GM21381 (cell line): ENCODE measurements at regions not wholly inside any gene's neighbourhood (a gene's known extent, or its start where the extent isn't known, plus 50 kb on each side); places are given as distances from the start of the nearest gene placed in this dataset.

Experiments
- ATAC-seq: cut with Tn5 transposase; IDR thresholded peaks from one replicate; pipeline ENCODE4 v1.9.1; 2021; ENCODE audit warnings: mild to moderate bottlenecking, moderate library complexity; ENCODE audit not compliant: unreplicated experiment

GRCh38 chr10:28077889-28078288 is 79.0 kb upstream of the ODAD2 start:
- no peak for ATAC-seq

DNA sequence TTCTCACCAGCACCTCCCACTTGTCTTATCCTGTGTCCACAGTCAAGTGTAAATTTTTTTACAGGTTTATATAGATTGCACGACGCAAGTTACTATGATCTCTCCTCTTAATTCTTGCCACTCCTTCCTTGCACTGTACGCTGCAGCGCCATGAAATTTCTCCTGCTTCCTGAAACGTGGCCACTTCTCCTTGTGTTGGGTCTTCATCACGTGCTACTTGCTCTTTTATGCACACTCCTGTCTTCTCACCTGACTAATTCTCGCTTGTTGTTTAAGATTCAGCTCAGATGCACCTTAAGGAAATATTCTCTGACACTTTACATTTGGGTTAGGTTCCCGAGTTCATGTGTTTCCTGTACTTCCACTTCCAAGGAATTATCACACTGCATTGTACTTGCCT is 76.5 kb upstream of the ODAD2 start:
- no peak for ATAC-seq

GRCh38 chr10:28072573-28072972 is 73.7 kb upstream of the ODAD2 start:
- no peak for ATAC-seq

DNA sequence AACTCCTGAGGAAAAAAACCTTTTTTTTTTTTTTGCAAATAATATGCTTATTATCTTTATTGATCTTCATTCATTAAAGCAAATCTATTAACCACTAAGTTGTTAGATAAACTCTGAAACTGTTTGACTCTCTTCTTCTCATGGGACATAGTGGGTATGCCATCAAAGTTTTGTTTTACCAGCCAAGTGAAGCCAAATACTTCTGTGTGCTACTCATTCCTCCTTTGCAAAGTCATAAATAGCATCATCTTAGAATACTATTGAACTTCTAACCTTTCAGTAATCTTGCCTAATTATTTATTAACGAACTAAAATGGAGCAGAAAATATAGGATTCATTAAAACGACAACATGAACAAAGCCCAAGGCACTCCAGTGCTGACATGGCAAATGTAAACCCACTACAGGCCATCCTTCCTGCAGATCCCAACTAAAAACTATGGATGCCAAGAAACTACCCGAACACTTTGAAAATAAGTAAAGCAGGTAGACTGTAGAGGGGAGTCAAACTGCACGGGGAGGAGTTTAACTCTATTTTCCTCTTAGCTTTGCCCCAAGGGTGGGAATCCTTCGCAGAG is 61.2 kb upstream of the ODAD2 start:
- no peak for ATAC-seq

GRCh38 chr10:28058746-28059145 is 59.9 kb upstream of the ODAD2 start:
- no peak for ATAC-seq

- no peak for ATAC-seq
These were observed 55.5 kb upstream of the ODAD2 start for GRCh38 chr10:28054228-28054860.

DNA sequence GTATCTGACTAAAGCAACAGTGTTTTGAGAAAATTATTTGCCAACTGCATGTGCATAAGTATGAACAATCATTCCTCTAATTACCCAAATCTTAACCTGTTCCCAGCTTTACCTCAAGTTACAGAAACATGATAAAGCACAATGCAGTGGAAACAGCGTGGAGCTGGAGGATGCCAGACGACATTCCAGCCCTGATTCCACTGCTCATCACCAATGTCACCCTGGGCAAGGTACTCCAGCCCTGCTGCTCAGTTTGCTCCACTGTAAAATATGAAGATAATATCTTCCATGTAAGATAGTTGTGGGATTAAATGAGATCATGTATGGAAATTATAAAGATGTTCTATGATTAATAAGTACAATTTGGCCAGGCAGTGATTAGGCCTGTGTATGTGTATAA is 50.4 kb upstream of the ODAD2 start:
- no peak for ATAC-seq
